ENCODE measurements at regions not wholly inside any gene's neighbourhood (a gene's known extent, or its start where the extent isn't known, plus 50 kb on each side); places are given as distances from the start of the nearest gene placed in this dataset.

GRCh38 chr18:7497081-7497480, 70.0 kb upstream of the PTPRM start:
- TF ChIP-seq POLR2A (IDR thresholded peaks at IDR 0.05) (no peak), CTCF (IDR thresholded peaks at IDR 0.05) (no peak)

Measured in Peyer's patch (tissue), 4 donors.